ENCODE measurements at regions not wholly inside any gene's neighbourhood (a gene's known extent, or its start where the extent isn't known, plus 50 kb on each side); places are given as distances from the start of the nearest gene placed in this dataset.

- TF ChIP-seq, protein P1, sequence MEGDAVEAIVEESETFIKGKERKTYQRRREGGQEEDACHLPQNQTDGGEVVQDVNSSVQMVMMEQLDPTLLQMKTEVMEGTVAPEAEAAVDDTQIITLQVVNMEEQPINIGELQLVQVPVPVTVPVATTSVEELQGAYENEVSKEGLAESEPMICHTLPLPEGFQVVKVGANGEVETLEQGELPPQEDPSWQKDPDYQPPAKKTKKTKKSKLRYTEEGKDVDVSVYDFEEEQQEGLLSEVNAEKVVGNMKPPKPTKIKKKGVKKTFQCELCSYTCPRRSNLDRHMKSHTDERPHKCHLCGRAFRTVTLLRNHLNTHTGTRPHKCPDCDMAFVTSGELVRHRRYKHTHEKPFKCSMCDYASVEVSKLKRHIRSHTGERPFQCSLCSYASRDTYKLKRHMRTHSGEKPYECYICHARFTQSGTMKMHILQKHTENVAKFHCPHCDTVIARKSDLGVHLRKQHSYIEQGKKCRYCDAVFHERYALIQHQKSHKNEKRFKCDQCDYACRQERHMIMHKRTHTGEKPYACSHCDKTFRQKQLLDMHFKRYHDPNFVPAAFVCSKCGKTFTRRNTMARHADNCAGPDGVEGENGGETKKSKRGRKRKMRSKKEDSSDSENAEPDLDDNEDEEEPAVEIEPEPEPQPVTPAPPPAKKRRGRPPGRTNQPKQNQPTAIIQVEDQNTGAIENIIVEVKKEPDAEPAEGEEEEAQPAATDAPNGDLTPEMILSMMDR (IDR thresholded peaks at IDR 0.05) = no peak
- TF ChIP-seq POLR2A (IDR thresholded peaks at IDR 0.05) = no peak
These were observed 220.9 kb downstream of the PHETA1 start for GRCh38 chr12:111148005-111148404.

Measured in heart left ventricle (tissue), 13 donors.